ENCODE measurements at regions not wholly inside any gene's neighbourhood (a gene's known extent, or its start where the extent isn't known, plus 50 kb on each side); places are given as distances from the start of the nearest gene placed in this dataset.

GRCh38 chr4:63029380-63029779 lies 1379.9 kb downstream of the TECRL start:
- no peaks in the 10 kb centered on the region for H3K36me3 ChIP-seq (ENCODE audit: control insufficient read depth, low read length)
- no peaks in the 10 kb centered on the region for H3K4me1 ChIP-seq (ENCODE audit: control insufficient read depth, low read length)
- no peaks in the 10 kb centered on the region for H3K79me2 ChIP-seq (ENCODE audit: control insufficient read depth, low read length)
- H3K9me2 ChIP-seq (replicated peaks; ENCODE audit: control insufficient read depth, low read length): no peaks in the 10 kb centered on the region; the same call in 1 of the 2 replicates
- TF ChIP-seq CTCF (IDR thresholded peaks at IDR 0.05; ENCODE audit: low read depth, low read length, poor library complexity, severe bottlenecking): no peak
- no peak for TF ChIP-seq EZH2phosphoT487 (IDR thresholded peaks at IDR 0.05; ENCODE audit: borderline replicate concordance, low read length)
- no peak overlapping the region for H3K27ac ChIP-seq (ENCODE audit: low read depth, low read length)
- no peak overlapping the region for H3K4me2 ChIP-seq (ENCODE audit: low read length)
- no peak overlapping the region for H3K4me3 ChIP-seq (ENCODE audit: low read length)
- no peaks in the 10 kb centered on the region for H3K27me3 ChIP-seq (ENCODE audit: control insufficient read depth, low read length)
- H4K20me1 ChIP-seq (ENCODE audit: control insufficient read depth, insufficient read depth, low read depth, low read length): no peaks in the 10 kb centered on the region
- H3F3A ChIP-seq (ENCODE audit: control insufficient read depth, insufficient read depth): no peaks in the 10 kb centered on the region
- no peaks in the 10 kb centered on the region for H3K9me3 ChIP-seq (ENCODE audit: control insufficient read depth, insufficient read depth, low read length)

GRCh38 chr4:63020661-63021060 lies 1388.6 kb downstream of the TECRL start:
- Histone ChIP-seq H3K4me1 (ENCODE audit: control insufficient read depth, low read length) (no peaks in the 10 kb centered on the region), H3K27ac (ENCODE audit: low read depth, low read length) (no peak overlapping the region), H3K9me2 (replicated peaks; ENCODE audit: control insufficient read depth, low read length) (no peaks in the 10 kb centered on the region), H3K27me3 (ENCODE audit: control insufficient read depth, low read length) (no peaks in the 10 kb centered on the region), H3K4me2 (ENCODE audit: low read length) (no peak overlapping the region), H3K4me3 (ENCODE audit: low read length) (no peak overlapping the region), H3K9me3 (ENCODE audit: control insufficient read depth, insufficient read depth, low read length) (no peaks in the 10 kb centered on the region; the same call in 1 of the 2 replicates), H3F3A (ENCODE audit: control insufficient read depth, insufficient read depth) (no peaks in the 10 kb centered on the region), H4K20me1 (ENCODE audit: control insufficient read depth, insufficient read depth, low read depth, low read length) (no peaks in the 10 kb centered on the region), H3K79me2 (ENCODE audit: control insufficient read depth, low read length) (no peaks in the 10 kb centered on the region), H3K36me3 (ENCODE audit: control insufficient read depth, low read length) (no peaks in the 10 kb centered on the region)
- no peak for TF ChIP-seq CTCF (IDR thresholded peaks at IDR 0.05; ENCODE audit: low read depth, low read length, poor library complexity, severe bottlenecking)
- TF ChIP-seq EZH2phosphoT487 (IDR thresholded peaks at IDR 0.05; ENCODE audit: borderline replicate concordance, low read length): no peak

- no peaks in the 10 kb centered on the region for H3K27me3 ChIP-seq (ENCODE audit: control insufficient read depth, low read length)
- H3K27ac ChIP-seq (ENCODE audit: low read depth, low read length): no peak overlapping the region
- H3K9me2 ChIP-seq (replicated peaks; ENCODE audit: control insufficient read depth, low read length): no peaks in the 10 kb centered on the region
- H3K36me3 ChIP-seq (ENCODE audit: control insufficient read depth, low read length): no peaks in the 10 kb centered on the region
- H4K20me1 ChIP-seq (ENCODE audit: control insufficient read depth, insufficient read depth, low read depth, low read length): no peaks in the 10 kb centered on the region
- no peaks in the 10 kb centered on the region for H3K4me1 ChIP-seq (ENCODE audit: control insufficient read depth, low read length)
- H3K9me3 ChIP-seq (ENCODE audit: control insufficient read depth, insufficient read depth, low read length): no peaks in the 10 kb centered on the region; the same call in 1 of the 2 replicates
- H3F3A ChIP-seq (ENCODE audit: control insufficient read depth, insufficient read depth): no peaks in the 10 kb centered on the region
- H3K79me2 ChIP-seq (ENCODE audit: control insufficient read depth, low read length): no peaks in the 10 kb centered on the region
- no peak overlapping the region for H3K4me3 ChIP-seq (ENCODE audit: low read length)
- no peak overlapping the region for H3K4me2 ChIP-seq (ENCODE audit: low read length)
- no peak for TF ChIP-seq EZH2phosphoT487 (IDR thresholded peaks at IDR 0.05; ENCODE audit: borderline replicate concordance, low read length)
- no peak for TF ChIP-seq CTCF (IDR thresholded peaks at IDR 0.05; ENCODE audit: low read depth, low read length, poor library complexity, severe bottlenecking)
These were observed 1392.0 kb downstream of the TECRL start for GRCh38 chr4:63017300-63017699.

- no peak for TF ChIP-seq EZH2phosphoT487 (IDR thresholded peaks at IDR 0.05; ENCODE audit: borderline replicate concordance, low read length)
- TF ChIP-seq CTCF (IDR thresholded peaks at IDR 0.05; ENCODE audit: low read depth, low read length, poor library complexity, severe bottlenecking): no peak
- Histone ChIP-seq H3F3A (ENCODE audit: control insufficient read depth, insufficient read depth) (no peaks in the 10 kb centered on the region), H3K4me2 (ENCODE audit: low read length) (no peak overlapping the region)
These were observed 1438.4 kb downstream of the TECRL start for GRCh38 chr4:62970846-62971245.

More at GRCh38 chr4:62970846-62971245, 1438.4 kb downstream of the TECRL start:
- H3K27me3 ChIP-seq (ENCODE audit: control insufficient read depth, low read length): no peaks in the 10 kb centered on the region
- no peak overlapping the region for H3K27ac ChIP-seq (ENCODE audit: low read depth, low read length)
- no peaks in the 10 kb centered on the region for H3K9me3 ChIP-seq (ENCODE audit: control insufficient read depth, insufficient read depth, low read length)
- H3K36me3 ChIP-seq (ENCODE audit: control insufficient read depth, low read length): no peaks in the 10 kb centered on the region
- H3K4me1 ChIP-seq (ENCODE audit: control insufficient read depth, low read length): no peaks in the 10 kb centered on the region
- no peak overlapping the region for H3K4me3 ChIP-seq (ENCODE audit: low read length)
- no peaks in the 10 kb centered on the region for H4K20me1 ChIP-seq (ENCODE audit: control insufficient read depth, insufficient read depth, low read depth, low read length)
- no peaks in the 10 kb centered on the region for H3K79me2 ChIP-seq (ENCODE audit: control insufficient read depth, low read length)
- H3K9me2 ChIP-seq (replicated peaks; ENCODE audit: control insufficient read depth, low read length): no peaks in the 10 kb centered on the region

Data from DOHH2 (cell line).